Effector memory CD4-positive, alpha-beta T cell (primary cell): ENCODE measurements at regions not wholly inside any gene's neighbourhood (a gene's known extent, or its start where the extent isn't known, plus 50 kb on each side); places are given as distances from the start of the nearest gene placed in this dataset.
"Not testable (repeated sequence)": the region's sequence is repeated elsewhere in the genome, so short reads cannot be mapped to it uniquely, and the experiment has no call there.

Source experiments
- DNase-seq, 3 donors: peaks; one replicate each; pipeline ENCODE4 v3.0.0-alpha.2; 2020
- H3K27ac ChIP-seq: 2 replicates; pipeline ENCODE4 v1.7.0; 2013; ENCODE audit warnings: mild to moderate bottlenecking, low read length, moderate library complexity; ENCODE audit not compliant: insufficient read depth, poor library complexity, severe bottlenecking
- H3K27me3 ChIP-seq: replicated peaks from 2 replicates; pipeline ENCODE4 v1.7.0; 2013; ENCODE audit warnings: mild to moderate bottlenecking, low read length; ENCODE audit not compliant: insufficient read depth, control insufficient read depth, poor library complexity, severe bottlenecking
- H3K36me3 ChIP-seq: 2 replicates; pipeline ENCODE4 v1.7.0; 2013; ENCODE audit warnings: mild to moderate bottlenecking, low read length, moderate library complexity; ENCODE audit not compliant: control insufficient read depth, insufficient read depth
- H3K4me1 ChIP-seq: 2 replicates; pipeline ENCODE4 v1.7.0; 2013; ENCODE audit warnings: low read length, mild to moderate bottlenecking; ENCODE audit not compliant: control insufficient read depth, insufficient read depth, poor library complexity, severe bottlenecking
- H3K4me3 ChIP-seq: 2 replicates; pipeline ENCODE4 v1.7.0; 2013; ENCODE audit warnings: low read length, low read depth, mild to moderate bottlenecking; ENCODE audit not compliant: insufficient read depth, poor library complexity, severe bottlenecking
- H3K9me3 ChIP-seq: 2 replicates; pipeline ENCODE4 v1.7.0; 2013; ENCODE audit warnings: mild to moderate bottlenecking, low read length, moderate library complexity; ENCODE audit not compliant: control insufficient read depth

GRCh38 chr4:81580994-81581374 is 109.3 kb upstream of the RASGEF1B start:
- not testable (repeated sequence) for H3K4me1 ChIP-seq, H3K27ac ChIP-seq, H3K27me3 ChIP-seq, H3K9me3 ChIP-seq, H3K4me3 ChIP-seq, H3K36me3 ChIP-seq, DNase-seq

- Histone ChIP-seq H3K27ac (no peak overlapping the region), H3K4me3 (no peak overlapping the region), H3K27me3 (no peaks in the 10 kb centered on the region), H3K4me1 (no peaks in the 10 kb centered on the region), H3K36me3 (no peaks in the 10 kb centered on the region), H3K9me3 (no peaks in the 10 kb centered on the region)
- DNase-seq = no peak
These were observed 108.8 kb upstream of the RASGEF1B start for GRCh38 chr4:81580346-81580993.

GRCh38 chr4:81577392-81577791 is 105.7 kb upstream of the RASGEF1B start:
- H3K36me3 ChIP-seq = no peaks in the 10 kb centered on the region
- no peak overlapping the region for H3K27ac ChIP-seq
- H3K9me3 ChIP-seq = no peaks in the 10 kb centered on the region
- H3K4me1 ChIP-seq = no peaks in the 10 kb centered on the region
- H3K4me3 ChIP-seq = no peak overlapping the region
- DNase-seq = no peak
- H3K27me3 ChIP-seq = no peaks in the 10 kb centered on the region

GRCh38 chr4:81574991-81575390 is 103.3 kb upstream of the RASGEF1B start:
- Histone ChIP-seq H3K36me3 (no peaks in the 10 kb centered on the region), H3K27me3 (no peaks in the 10 kb centered on the region), H3K4me1 (no peaks in the 10 kb centered on the region), H3K9me3 (no peaks in the 10 kb centered on the region), H3K4me3 (no peak overlapping the region), H3K27ac (no peak overlapping the region)
- no peak for DNase-seq

GRCh38 chr4:81573840-81574239 is 102.1 kb upstream of the RASGEF1B start:
- H3K27ac ChIP-seq = no peak overlapping the region
- no peaks in the 10 kb centered on the region for H3K27me3 ChIP-seq
- H3K4me3 ChIP-seq = no peak overlapping the region
- no peaks in the 10 kb centered on the region for H3K36me3 ChIP-seq
- no peaks in the 10 kb centered on the region for H3K9me3 ChIP-seq
- no peak for DNase-seq
- H3K4me1 ChIP-seq = no peaks in the 10 kb centered on the region

- H3K36me3 ChIP-seq = no peaks in the 10 kb centered on the region
- H3K4me1 ChIP-seq = no peaks in the 10 kb centered on the region
- no peak overlapping the region for H3K4me3 ChIP-seq
- no peak overlapping the region for H3K27ac ChIP-seq
- no peaks in the 10 kb centered on the region for H3K27me3 ChIP-seq
- H3K9me3 ChIP-seq = no peaks in the 10 kb centered on the region
- DNase-seq = no peak
These were observed 100.7 kb upstream of the RASGEF1B start for GRCh38 chr4:81572402-81572801.

- Histone ChIP-seq H3K27ac (no peak overlapping the region), H3K27me3 (no peaks in the 10 kb centered on the region), H3K4me1 (no peaks in the 10 kb centered on the region), H3K36me3 (no peaks in the 10 kb centered on the region), H3K9me3 (no peaks in the 10 kb centered on the region), H3K4me3 (no peak overlapping the region)
- DNase-seq = no peak
These were observed 99.4 kb upstream of the RASGEF1B start for GRCh38 chr4:81571105-81571504.

- no peak for DNase-seq
- Histone ChIP-seq H3K9me3 (no peaks in the 10 kb centered on the region), H3K4me3 (no peak overlapping the region), H3K27me3 (no peaks in the 10 kb centered on the region), H3K27ac (no peak overlapping the region), H3K4me1 (peaks cover 3% of the 10 kb centered on the region), H3K36me3 (no peaks in the 10 kb centered on the region)
These were observed 94.5 kb upstream of the RASGEF1B start for GRCh38 chr4:81566161-81566591.

GRCh38 chr4:81565142-81565870 is 93.6 kb upstream of the RASGEF1B start:
- DNase-seq = no peak
- H3K4me3 ChIP-seq = no peak overlapping the region

GRCh38 chr4:81564025-81564424 is 92.3 kb upstream of the RASGEF1B start:
- no peaks in the 10 kb centered on the region for H3K9me3 ChIP-seq
- no peak overlapping the region for H3K27ac ChIP-seq
- H3K4me3 ChIP-seq = no peak overlapping the region
- peaks cover 3% of the 10 kb centered on the region for H3K4me1 ChIP-seq
- DNase-seq = no peak
- no peaks in the 10 kb centered on the region for H3K27me3 ChIP-seq
- no peaks in the 10 kb centered on the region for H3K36me3 ChIP-seq

More at GRCh38 chr4:81565142-81565870, 93.6 kb upstream of the RASGEF1B start:
- Histone ChIP-seq H3K27me3 (no peaks in the 10 kb centered on the region), H3K36me3 (no peaks in the 10 kb centered on the region), H3K27ac (no peak overlapping the region), H3K4me1 (peaks cover 3% of the 10 kb centered on the region), H3K9me3 (no peaks in the 10 kb centered on the region)
